Left lung (tissue), 4 donors: ENCODE measurements at regions not wholly inside any gene's neighbourhood (a gene's known extent, or its start where the extent isn't known, plus 50 kb on each side); places are given as distances from the start of the nearest gene placed in this dataset.

Source experiments
- ATAC-seq: fragments of 200-7000 bp; cut with Tn5 transposase; one replicate; pipeline ENCODE4 v1.9.1; 2020; ENCODE audit warnings: moderate library complexity
- DNase-seq, 4 donors: peaks; one replicate each; pipeline ENCODE4 v3.0.0-alpha.2; 2013 to 2020
- H3K27ac ChIP-seq, 2 donors: fragments of 200-600 bp; sonication (generic) in 1 of 2; one replicate each; pipeline versions ENCODE4 v1.5.0 to v1.8.0; 2020 to 2021
- H3K27me3 ChIP-seq, 2 donors: fragments of 200-600 bp; sonication (generic) in 1 of 2; one replicate each; pipeline versions ENCODE4 v1.5.0 to v1.8.0; 2020 to 2021
- H3K36me3 ChIP-seq, 2 donors: fragments of 200-600 bp; sonication (generic) in 1 of 2; one replicate each; pipeline versions ENCODE4 v1.5.0 to v1.8.0; 2020 to 2021
- H3K4me1 ChIP-seq, 2 donors: fragments of 200-600 bp; one replicate each; pipeline ENCODE4 v1.8.0; 2021
- H3K4me3 ChIP-seq, 2 donors: fragments of 200-600 bp; sonication (generic) in 1 of 2; one replicate each; pipeline versions ENCODE4 v1.5.0 to v1.8.0; 2020 to 2021; ENCODE audit warnings: mild to moderate bottlenecking in 1 of 2
- H3K9me3 ChIP-seq, 2 donors: fragments of 200-600 bp; sonication (generic) in 1 of 2; one replicate each; pipeline versions ENCODE4 v1.5.0 to v1.8.0; 2020 to 2021
- intact Hi-C, 2 donors: fragments of 100-400 bp; cut with DNase I; formaldehyde crosslinking; loops; one replicate each; pipeline versions ENCODE4 v1.11.2 to v1.14.2; 2022
- TF ChIP-seq, protein P1 (sequence below), 2 donors: fragments of 200-600 bp; sonication (generic) in 1 of 2; IDR thresholded peaks; one replicate each; pipeline versions ENCODE4 v1.5.0 to v1.8.0; 2021; ENCODE audit warnings: antibody characterized with exemption in 2 of 2
- donor health status: DM: no; HTN: yes; CAD: no.
- donor health status: DM: no; HTN: no; CAD: no.

DNA sequence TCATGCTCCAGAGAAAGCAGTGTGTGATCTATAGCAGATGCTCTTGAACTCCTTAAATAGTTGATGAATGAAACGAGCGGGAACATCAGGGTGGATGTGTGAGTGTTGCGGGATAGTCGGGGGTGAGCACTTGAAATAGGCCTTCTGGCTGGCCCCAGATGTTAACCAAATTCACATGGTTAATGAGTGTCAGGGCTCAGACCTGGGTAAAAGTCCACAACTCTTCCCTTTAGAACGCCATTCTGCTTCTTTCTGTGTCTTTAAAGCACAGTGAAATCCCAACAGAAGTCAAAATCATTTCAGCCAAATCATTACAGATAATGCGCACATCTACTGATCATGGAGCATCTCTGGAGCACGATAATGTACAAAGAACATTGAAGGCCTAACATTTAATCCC lies 249.4 kb upstream of the BOD1L1 start:
- no peak for ATAC-seq
- no peak for DNase-seq
- Histone ChIP-seq H3K36me3 (no peaks in the 10 kb centered on the region), H3K27ac (no peak overlapping the region), H3K4me3 (no peak overlapping the region), H3K4me1 (no peaks in the 10 kb centered on the region), H3K27me3 (no peaks in the 10 kb centered on the region), H3K9me3 (no peaks in the 10 kb centered on the region)
- TF ChIP-seq, protein P1, sequence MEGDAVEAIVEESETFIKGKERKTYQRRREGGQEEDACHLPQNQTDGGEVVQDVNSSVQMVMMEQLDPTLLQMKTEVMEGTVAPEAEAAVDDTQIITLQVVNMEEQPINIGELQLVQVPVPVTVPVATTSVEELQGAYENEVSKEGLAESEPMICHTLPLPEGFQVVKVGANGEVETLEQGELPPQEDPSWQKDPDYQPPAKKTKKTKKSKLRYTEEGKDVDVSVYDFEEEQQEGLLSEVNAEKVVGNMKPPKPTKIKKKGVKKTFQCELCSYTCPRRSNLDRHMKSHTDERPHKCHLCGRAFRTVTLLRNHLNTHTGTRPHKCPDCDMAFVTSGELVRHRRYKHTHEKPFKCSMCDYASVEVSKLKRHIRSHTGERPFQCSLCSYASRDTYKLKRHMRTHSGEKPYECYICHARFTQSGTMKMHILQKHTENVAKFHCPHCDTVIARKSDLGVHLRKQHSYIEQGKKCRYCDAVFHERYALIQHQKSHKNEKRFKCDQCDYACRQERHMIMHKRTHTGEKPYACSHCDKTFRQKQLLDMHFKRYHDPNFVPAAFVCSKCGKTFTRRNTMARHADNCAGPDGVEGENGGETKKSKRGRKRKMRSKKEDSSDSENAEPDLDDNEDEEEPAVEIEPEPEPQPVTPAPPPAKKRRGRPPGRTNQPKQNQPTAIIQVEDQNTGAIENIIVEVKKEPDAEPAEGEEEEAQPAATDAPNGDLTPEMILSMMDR (IDR thresholded peaks at IDR 0.05): no peak
- intact Hi-C loops: no loop called here

DNA sequence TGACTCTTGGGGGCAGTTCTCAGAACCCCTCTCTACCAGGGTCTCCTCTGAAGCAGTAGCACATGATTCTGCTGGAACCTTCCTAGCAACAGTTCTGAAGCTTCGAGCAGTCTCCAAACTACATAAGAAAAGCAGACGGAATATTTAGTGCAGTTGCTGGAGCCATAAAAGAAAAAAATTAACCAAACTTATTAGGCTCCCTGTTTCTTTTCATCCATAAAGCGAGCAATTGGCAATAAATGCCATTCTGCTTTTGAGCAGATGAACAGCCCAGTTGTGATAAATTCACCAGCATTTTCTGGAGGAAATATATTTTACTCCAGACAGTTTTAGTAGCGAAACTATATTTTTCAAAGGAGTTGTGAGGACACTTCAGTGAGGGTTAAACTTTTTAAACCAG lies 250.1 kb upstream of the BOD1L1 start:
- TF ChIP-seq, protein P1 (IDR thresholded peaks at IDR 0.05): no peak
- Histone ChIP-seq H3K27ac (no peak overlapping the region), H3K4me3 (no peak overlapping the region), H3K9me3 (no peaks in the 10 kb centered on the region), H3K36me3 (no peaks in the 10 kb centered on the region), H3K27me3 (no peaks in the 10 kb centered on the region), H3K4me1 (no peaks in the 10 kb centered on the region)
- no peak for DNase-seq
- intact Hi-C loops: no loop called here
- no peak for ATAC-seq

DNA sequence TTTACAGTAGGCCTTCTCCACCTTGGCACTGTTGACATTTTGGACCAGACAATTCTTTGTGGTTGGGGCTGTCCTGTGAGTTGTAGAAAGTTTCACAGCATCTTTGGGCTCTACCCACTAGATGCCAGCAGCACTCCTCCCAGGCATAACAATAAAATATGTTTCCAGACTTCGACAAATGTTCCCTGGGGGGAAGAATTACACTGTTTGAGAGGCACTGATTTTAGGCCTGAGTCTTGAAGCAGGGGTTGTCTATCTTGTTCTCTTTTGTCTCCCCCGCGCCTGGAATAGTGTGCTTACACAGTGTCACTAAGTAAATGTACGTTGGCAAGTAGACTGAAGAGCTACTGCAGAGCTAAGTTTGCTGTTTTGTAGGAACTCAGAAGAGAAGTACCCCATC lies 254.4 kb upstream of the BOD1L1 start:
- intact Hi-C loops: no loop called here
- no peaks in the 10 kb centered on the region for H3K9me3 ChIP-seq

DNA sequence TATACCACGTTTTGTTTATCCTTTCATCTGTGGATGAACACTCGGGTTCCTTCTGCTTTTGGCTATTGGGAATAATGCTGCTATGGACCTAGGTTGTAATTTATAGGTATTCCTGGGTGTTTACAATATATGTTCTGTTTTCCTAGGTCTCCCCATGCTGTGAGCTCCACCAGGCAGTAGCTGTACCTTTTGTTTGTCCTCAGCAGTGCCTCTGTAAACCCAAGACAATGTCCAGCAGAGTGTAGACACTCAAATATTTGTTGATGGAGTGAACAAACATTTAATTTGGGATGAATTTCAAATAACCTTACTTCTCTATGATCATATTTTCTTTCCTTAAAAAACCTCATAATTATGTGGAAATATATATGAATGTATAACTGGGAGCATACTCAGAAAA lies 259.5 kb upstream of the BOD1L1 start:
- no peaks in the 10 kb centered on the region for H3K9me3 ChIP-seq
- no peak for ATAC-seq
- H3K27ac ChIP-seq: no peak overlapping the region
- TF ChIP-seq, protein P1 (IDR thresholded peaks at IDR 0.05): no peak
- H3K4me3 ChIP-seq: no peak overlapping the region
- no peaks in the 10 kb centered on the region for H3K36me3 ChIP-seq
- H3K4me1 ChIP-seq: peaks cover 0 to 4% of the 10 kb centered on the region in 2 donors
- H3K27me3 ChIP-seq: no peaks in the 10 kb centered on the region
- intact Hi-C loops: no loop called here
- no peak for DNase-seq

More for the DNA sequence above, 254.4 kb upstream of the BOD1L1 start:
- H3K4me1 ChIP-seq: no peaks in the 10 kb centered on the region
- DNase-seq: no peak
- no peak overlapping the region for H3K4me3 ChIP-seq
- ATAC-seq: peak; percentile 49
- no peaks in the 10 kb centered on the region for H3K36me3 ChIP-seq
- H3K27ac ChIP-seq: no peak overlapping the region
- TF ChIP-seq, protein P1 (IDR thresholded peaks at IDR 0.05): no peak
- H3K27me3 ChIP-seq: no peaks in the 10 kb centered on the region

DNA sequence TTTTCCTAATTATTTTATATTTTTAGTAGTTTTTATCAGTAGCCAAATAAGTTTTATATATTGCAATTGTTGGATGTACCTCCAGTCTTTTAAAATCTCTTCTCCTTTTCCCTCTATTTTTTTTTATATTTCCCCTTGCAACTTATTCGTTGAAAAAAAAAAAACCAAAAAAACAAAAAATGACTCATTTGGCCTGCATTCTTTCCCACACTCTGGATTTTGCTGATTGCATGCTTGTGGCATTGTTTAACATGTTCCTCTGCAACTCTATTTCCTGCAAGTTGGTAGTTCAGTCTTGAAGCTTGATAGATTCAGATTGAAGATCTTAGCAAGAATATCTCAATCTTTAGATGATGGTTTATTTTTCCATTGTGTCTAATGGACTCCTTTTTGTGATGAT lies 260.6 kb upstream of the BOD1L1 start:
- Histone ChIP-seq H3K9me3 (no peaks in the 10 kb centered on the region), H3K36me3 (no peaks in the 10 kb centered on the region), H3K27me3 (no peaks in the 10 kb centered on the region), H3K27ac (no peak overlapping the region), H3K4me3 (no peak overlapping the region), H3K4me1 (peaks cover 0 to 7% of the 10 kb centered on the region in 2 donors)
- DNase-seq: no peak
- intact Hi-C loops: no loop called here
- ATAC-seq: no peak
- TF ChIP-seq, protein P1 (IDR thresholded peaks at IDR 0.05): no peak
